Cardiac muscle cell (in vitro differentiated cells and primary cell): ENCODE measurements at regions not wholly inside any gene's neighbourhood (a gene's known extent, or its start where the extent isn't known, plus 50 kb on each side); places are given as distances from the start of the nearest gene placed in this dataset.

Experiments
- DNase-seq, 2 donors: peaks; one replicate each; pipeline versions ENCODE4 v3.0.0 to v3.0.0-alpha.2; 2010 to 2017; ENCODE audit warnings: low read depth in 1 of 2, low spot score in 1 of 2
- H3K27ac ChIP-seq: fragments of 200-600 bp; sonication (generic); 2 replicates; pipeline ENCODE4 v1.5.1; 2016
- H3K27me3 ChIP-seq: fragments of 200-600 bp; sonication (generic); 2 replicates; pipeline ENCODE4 v1.6.0; 2016; ENCODE audit warnings: control low read depth
- H3K36me3 ChIP-seq: fragments of 200-600 bp; sonication (generic); 2 replicates; pipeline ENCODE4 v1.5.1; 2016; ENCODE audit warnings: control low read depth
- H3K4me1 ChIP-seq: fragments of 200-600 bp; sonication (generic); 2 replicates; pipeline ENCODE4 v1.8.1; 2017; ENCODE audit warnings: low read depth, mild to moderate bottlenecking, mixed run types
- H3K4me3 ChIP-seq: fragments of 200-600 bp; sonication (generic); 2 replicates; pipeline ENCODE4 v1.5.1; 2016; ENCODE audit warnings: mild to moderate bottlenecking
- H3K9me3 ChIP-seq: fragments of 200-600 bp; sonication (generic); 2 replicates; pipeline ENCODE4 v1.5.1; 2017; ENCODE audit warnings: low read depth, mild to moderate bottlenecking, control low read depth
- CTCF ChIP-seq: IDR thresholded peaks from 2 replicates; pipeline ENCODE4 v1.5.1; 2012; ENCODE audit warnings: low read depth, mild to moderate bottlenecking, low read length

GRCh38 chr3:88690287-88690686 is 417.1 kb upstream of the EPHA3 start:
- Histone ChIP-seq H3K27me3 (no peaks in the 10 kb centered on the region), H3K9me3 (no peaks in the 10 kb centered on the region), H3K4me3 (no peak overlapping the region), H3K4me1 (no peaks in the 10 kb centered on the region), H3K27ac (no peak overlapping the region), H3K36me3 (no peaks in the 10 kb centered on the region)
- no peak for TF ChIP-seq CTCF
- no peak for DNase-seq

- no peaks in the 10 kb centered on the region for H3K36me3 ChIP-seq
- no peaks in the 10 kb centered on the region for H3K27me3 ChIP-seq
- no peak for TF ChIP-seq CTCF
- H3K9me3 ChIP-seq, result no peaks in the 10 kb centered on the region
- H3K4me3 ChIP-seq, result no peak overlapping the region
- no peak overlapping the region for H3K27ac ChIP-seq
- no peak for DNase-seq
- H3K4me1 ChIP-seq, result no peaks in the 10 kb centered on the region
Observed at GRCh38 chr3:88691081-88691480, 416.3 kb upstream of the EPHA3 start.

GRCh38 chr3:88703501-88704059 is 403.8 kb upstream of the EPHA3 start:
- H3K4me1 ChIP-seq, result peaks cover 6% of the 10 kb centered on the region
- H3K9me3 ChIP-seq, result no peaks in the 10 kb centered on the region
- no peak for TF ChIP-seq CTCF
- H3K4me3 ChIP-seq, result no peak overlapping the region
- DNase-seq, result no peak
- H3K36me3 ChIP-seq, result no peaks in the 10 kb centered on the region
- no peaks in the 10 kb centered on the region for H3K27me3 ChIP-seq
- H3K27ac ChIP-seq, result no peak overlapping the region

GRCh38 chr3:88704338-88704737 is 403.1 kb upstream of the EPHA3 start:
- H3K4me1 ChIP-seq, result peaks cover 6% of the 10 kb centered on the region
- DNase-seq, result no peak
- no peak for TF ChIP-seq CTCF

GRCh38 chr3:88707837-88708236 is 399.6 kb upstream of the EPHA3 start:
- no peaks in the 10 kb centered on the region for H3K27me3 ChIP-seq
- H3K27ac ChIP-seq, result no peak overlapping the region
- no peaks in the 10 kb centered on the region for H3K36me3 ChIP-seq
- DNase-seq, result peak in 1 of 2 donors; percentile 17
- no peaks in the 10 kb centered on the region for H3K9me3 ChIP-seq
- no peak overlapping the region for H3K4me3 ChIP-seq
- TF ChIP-seq CTCF, result no peak
- H3K4me1 ChIP-seq, result peaks cover 6% of the 10 kb centered on the region

More at GRCh38 chr3:88704338-88704737, 403.1 kb upstream of the EPHA3 start:
- Histone ChIP-seq H3K9me3 (no peaks in the 10 kb centered on the region), H3K27ac (no peak overlapping the region), H3K27me3 (no peaks in the 10 kb centered on the region), H3K4me3 (no peak overlapping the region), H3K36me3 (no peaks in the 10 kb centered on the region)

GRCh38 chr3:88712552-88712951 is 394.9 kb upstream of the EPHA3 start:
- TF ChIP-seq CTCF, result no peak
- H3K4me3 ChIP-seq, result no peak overlapping the region
- H3K27ac ChIP-seq, result no peak overlapping the region

More at GRCh38 chr3:88712552-88712951, 394.9 kb upstream of the EPHA3 start:
- no peaks in the 10 kb centered on the region for H3K27me3 ChIP-seq
- H3K36me3 ChIP-seq, result no peaks in the 10 kb centered on the region
- no peak for DNase-seq
- peaks cover 4% of the 10 kb centered on the region for H3K4me1 ChIP-seq
- H3K9me3 ChIP-seq, result no peaks in the 10 kb centered on the region
